GM23338 (cell line): ENCODE measurements at regions not wholly inside any gene's neighbourhood (a gene's known extent, or its start where the extent isn't known, plus 50 kb on each side); places are given as distances from the start of the nearest gene placed in this dataset.

Experiments
- CREB1 ChIP-seq: fragments of 250-450 bp; sonication (Bioruptor Pico); IDR thresholded peaks from 2 replicates; pipeline ENCODE4 v1.5.0; 2020; ENCODE audit warnings: low read depth, mild to moderate bottlenecking, moderate library complexity
- ETS1 ChIP-seq: IDR thresholded peaks from 2 replicates; pipeline ENCODE4 v1.6.1; 2016; ENCODE audit warnings: antibody characterized with exemption
- EZH2 ChIP-seq: fragments of 200-600 bp; sonication (generic); IDR thresholded peaks from one replicate; pipeline ENCODE4 v1.8.0; 2017; ENCODE audit warnings: antibody characterized with exemption, mild to moderate bottlenecking, low read depth; ENCODE audit not compliant: unreplicated experiment
- EZH2phosphoT487 ChIP-seq: fragments of 200-600 bp; sonication (generic); IDR thresholded peaks from one replicate; pipeline ENCODE4 v1.8.1; 2018; ENCODE audit warnings: antibody characterized with exemption; ENCODE audit not compliant: unreplicated experiment
- JUNB ChIP-seq: IDR thresholded peaks from one replicate; pipeline ENCODE4 v1.6.1; 2016; ENCODE audit warnings: antibody characterized with exemption; ENCODE audit not compliant: unreplicated experiment
- NANOG ChIP-seq: IDR thresholded peaks from 2 replicates; pipeline ENCODE4 v1.6.1; 2016; ENCODE audit warnings: antibody characterized with exemption, borderline replicate concordance
- POLR2AphosphoS5 ChIP-seq: IDR thresholded peaks from 2 replicates; pipeline ENCODE4 v1.6.1; 2016; ENCODE audit warnings: antibody characterized with exemption, low read depth
- REST ChIP-seq: IDR thresholded peaks from one replicate; pipeline ENCODE4 v1.6.1; 2018; ENCODE audit warnings: antibody characterized with exemption; ENCODE audit not compliant: unreplicated experiment
- STAT1 ChIP-seq: IDR thresholded peaks from one replicate; pipeline ENCODE4 v1.6.1; 2016; ENCODE audit warnings: antibody characterized with exemption; ENCODE audit not compliant: unreplicated experiment
- ZNF114 ChIP-seq: fragments of 250-450 bp; sonication (Bioruptor Pico); IDR thresholded peaks from 2 replicates; pipeline ENCODE4 v1.5.0; 2020; ENCODE audit warnings: mild to moderate bottlenecking, moderate library complexity
- ZNF331 ChIP-seq: fragments of 250-450 bp; sonication (Bioruptor Pico); IDR thresholded peaks from 2 replicates; pipeline ENCODE4 v1.5.0; 2020; ENCODE audit warnings: low read depth, mild to moderate bottlenecking, moderate library complexity
- TF ChIP-seq, protein P1 (sequence below), 2 experiments: fragments of 200-600 bp in 1 of 2; sonication (generic) in 1 of 2; conservative IDR thresholded peaks; 2 replicates each; pipeline versions ENCODE4 v1.5.1 to v1.6.1; 2016 to 2017; ENCODE audit warnings: antibody characterized with exemption in 2 of 2, low read depth in 2 of 2, mild to moderate bottlenecking in 2 of 2, moderate library complexity in 1 of 2
- TF ChIP-seq, protein P2 (sequence below): fragments of 250-450 bp; sonication (Bioruptor Pico); IDR thresholded peaks from 2 replicates; pipeline ENCODE4 v1.5.0; 2020; ENCODE audit warnings: mild to moderate bottlenecking, moderate library complexity

DNA sequence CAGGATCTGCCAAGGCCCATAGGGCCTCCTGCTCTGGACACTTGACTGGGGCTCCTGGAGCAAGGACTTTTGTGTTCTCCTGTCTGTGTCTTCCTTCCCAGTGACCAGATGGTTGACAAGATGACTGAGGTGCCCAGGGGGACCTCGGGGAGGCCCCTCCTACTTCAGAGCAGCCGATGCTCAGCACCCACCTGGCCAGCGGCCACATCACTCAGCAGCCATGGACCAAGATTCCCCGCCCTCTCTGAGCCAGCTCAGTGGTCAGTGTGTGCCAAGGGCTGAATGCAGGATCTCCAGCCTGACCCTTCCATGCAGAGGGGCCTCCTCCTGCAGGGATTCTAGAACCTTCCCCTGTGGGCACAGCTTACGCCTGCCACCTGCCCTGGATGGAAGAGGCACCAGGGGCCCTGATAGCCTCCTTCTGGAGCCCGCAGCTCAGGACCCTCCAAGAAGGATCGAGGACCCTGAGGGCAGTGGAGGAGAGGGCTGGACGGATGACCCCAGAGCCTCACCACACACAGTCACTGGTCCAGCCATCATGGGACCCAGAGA lies 87.4 kb upstream of the GPC1 start:
- TF ChIP-seq, protein P1, sequence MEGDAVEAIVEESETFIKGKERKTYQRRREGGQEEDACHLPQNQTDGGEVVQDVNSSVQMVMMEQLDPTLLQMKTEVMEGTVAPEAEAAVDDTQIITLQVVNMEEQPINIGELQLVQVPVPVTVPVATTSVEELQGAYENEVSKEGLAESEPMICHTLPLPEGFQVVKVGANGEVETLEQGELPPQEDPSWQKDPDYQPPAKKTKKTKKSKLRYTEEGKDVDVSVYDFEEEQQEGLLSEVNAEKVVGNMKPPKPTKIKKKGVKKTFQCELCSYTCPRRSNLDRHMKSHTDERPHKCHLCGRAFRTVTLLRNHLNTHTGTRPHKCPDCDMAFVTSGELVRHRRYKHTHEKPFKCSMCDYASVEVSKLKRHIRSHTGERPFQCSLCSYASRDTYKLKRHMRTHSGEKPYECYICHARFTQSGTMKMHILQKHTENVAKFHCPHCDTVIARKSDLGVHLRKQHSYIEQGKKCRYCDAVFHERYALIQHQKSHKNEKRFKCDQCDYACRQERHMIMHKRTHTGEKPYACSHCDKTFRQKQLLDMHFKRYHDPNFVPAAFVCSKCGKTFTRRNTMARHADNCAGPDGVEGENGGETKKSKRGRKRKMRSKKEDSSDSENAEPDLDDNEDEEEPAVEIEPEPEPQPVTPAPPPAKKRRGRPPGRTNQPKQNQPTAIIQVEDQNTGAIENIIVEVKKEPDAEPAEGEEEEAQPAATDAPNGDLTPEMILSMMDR (conservative IDR thresholded peaks at IDR 0.05; ENCODE audit: low read depth in 2 of 2): no peak
- TF ChIP-seq REST: no peak
- no peak for TF ChIP-seq EZH2
- no peak for TF ChIP-seq JUNB
- TF ChIP-seq POLR2AphosphoS5: no peak
- TF ChIP-seq EZH2phosphoT487: no peak
- TF ChIP-seq NANOG: no peak
- no peak for TF ChIP-seq CREB1 (CRISPR knock-in tag)
- TF ChIP-seq ETS1: no peak
- no peak for TF ChIP-seq ZNF331 (CRISPR knock-in tag)
- TF ChIP-seq STAT1: no peak
- TF ChIP-seq ZNF114: no peak
- TF ChIP-seq, protein P2, sequence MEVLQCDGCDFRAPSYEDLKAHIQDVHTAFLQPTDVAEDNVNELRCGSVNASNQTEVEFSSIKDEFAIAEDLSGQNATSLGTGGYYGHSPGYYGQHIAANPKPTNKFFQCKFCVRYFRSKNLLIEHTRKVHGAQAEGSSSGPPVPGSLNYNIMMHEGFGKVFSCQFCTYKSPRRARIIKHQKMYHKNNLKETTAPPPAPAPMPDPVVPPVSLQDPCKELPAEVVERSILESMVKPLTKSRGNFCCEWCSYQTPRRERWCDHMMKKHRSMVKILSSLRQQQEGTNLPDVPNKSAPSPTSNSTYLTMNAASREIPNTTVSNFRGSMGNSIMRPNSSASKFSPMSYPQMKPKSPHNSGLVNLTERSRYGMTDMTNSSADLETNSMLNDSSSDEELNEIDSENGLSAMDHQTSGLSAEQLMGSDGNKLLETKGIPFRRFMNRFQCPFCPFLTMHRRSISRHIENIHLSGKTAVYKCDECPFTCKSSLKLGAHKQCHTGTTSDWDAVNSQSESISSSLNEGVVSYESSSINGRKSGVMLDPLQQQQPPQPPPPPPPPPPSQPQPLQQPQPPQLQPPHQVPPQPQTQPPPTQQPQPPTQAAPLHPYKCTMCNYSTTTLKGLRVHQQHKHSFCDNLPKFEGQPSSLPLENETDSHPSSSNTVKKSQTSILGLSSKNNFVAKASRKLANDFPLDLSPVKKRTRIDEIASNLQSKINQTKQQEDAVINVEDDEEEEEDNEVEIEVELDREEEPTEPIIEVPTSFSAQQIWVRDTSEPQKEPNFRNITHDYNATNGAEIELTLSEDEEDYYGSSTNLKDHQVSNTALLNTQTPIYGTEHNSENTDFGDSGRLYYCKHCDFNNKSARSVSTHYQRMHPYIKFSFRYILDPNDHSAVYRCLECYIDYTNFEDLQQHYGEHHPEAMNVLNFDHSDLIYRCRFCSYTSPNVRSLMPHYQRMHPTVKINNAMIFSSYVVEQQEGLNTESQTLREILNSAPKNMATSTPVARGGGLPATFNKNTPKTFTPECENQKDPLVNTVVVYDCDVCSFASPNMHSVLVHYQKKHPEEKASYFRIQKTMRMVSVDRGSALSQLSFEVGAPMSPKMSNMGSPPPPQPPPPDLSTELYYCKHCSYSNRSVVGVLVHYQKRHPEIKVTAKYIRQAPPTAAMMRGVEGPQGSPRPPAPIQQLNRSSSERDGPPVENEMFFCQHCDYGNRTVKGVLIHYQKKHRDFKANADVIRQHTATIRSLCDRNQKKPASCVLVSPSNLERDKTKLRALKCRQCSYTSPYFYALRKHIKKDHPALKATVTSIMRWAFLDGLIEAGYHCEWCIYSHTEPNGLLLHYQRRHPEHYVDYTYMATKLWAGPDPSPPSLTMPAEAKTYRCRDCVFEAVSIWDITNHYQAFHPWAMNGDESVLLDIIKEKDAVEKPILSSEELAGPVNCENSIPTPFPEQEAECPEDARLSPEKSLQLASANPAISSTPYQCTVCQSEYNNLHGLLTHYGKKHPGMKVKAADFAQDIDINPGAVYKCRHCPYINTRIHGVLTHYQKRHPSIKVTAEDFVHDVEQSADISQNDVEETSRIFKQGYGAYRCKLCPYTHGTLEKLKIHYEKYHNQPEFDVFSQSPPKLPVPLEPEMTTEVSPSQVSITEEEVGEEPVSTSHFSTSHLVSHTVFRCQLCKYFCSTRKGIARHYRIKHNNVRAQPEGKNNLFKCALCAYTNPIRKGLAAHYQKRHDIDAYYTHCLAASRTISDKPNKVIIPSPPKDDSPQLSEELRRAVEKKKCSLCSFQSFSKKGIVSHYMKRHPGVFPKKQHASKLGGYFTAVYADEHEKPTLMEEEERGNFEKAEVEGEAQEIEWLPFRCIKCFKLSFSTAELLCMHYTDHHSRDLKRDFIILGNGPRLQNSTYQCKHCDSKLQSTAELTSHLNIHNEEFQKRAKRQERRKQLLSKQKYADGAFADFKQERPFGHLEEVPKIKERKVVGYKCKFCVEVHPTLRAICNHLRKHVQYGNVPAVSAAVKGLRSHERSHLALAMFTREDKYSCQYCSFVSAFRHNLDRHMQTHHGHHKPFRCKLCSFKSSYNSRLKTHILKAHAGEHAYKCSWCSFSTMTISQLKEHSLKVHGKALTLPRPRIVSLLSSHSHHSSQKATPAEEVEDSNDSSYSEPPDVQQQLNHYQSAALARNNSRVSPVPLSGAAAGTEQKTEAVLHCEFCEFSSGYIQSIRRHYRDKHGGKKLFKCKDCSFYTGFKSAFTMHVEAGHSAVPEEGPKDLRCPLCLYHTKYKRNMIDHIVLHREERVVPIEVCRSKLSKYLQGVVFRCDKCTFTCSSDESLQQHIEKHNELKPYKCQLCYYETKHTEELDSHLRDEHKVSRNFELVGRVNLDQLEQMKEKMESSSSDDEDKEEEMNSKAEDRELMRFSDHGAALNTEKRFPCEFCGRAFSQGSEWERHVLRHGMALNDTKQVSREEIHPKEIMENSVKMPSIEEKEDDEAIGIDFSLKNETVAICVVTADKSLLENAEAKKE (CRISPR knock-in tag): no peak
